HG02610 (cell line): ENCODE measurements at regions not wholly inside any gene's neighbourhood (a gene's known extent, or its start where the extent isn't known, plus 50 kb on each side); places are given as distances from the start of the nearest gene placed in this dataset.
"Not testable (repeated sequence)": the region's sequence is repeated elsewhere in the genome, so short reads cannot be mapped to it uniquely, and the experiment has no call there.

Experiments
- ATAC-seq: cut with Tn5 transposase; IDR thresholded peaks from one replicate; pipeline ENCODE4 v1.9.1; 2021; ENCODE audit warnings: mild to moderate bottlenecking, moderate library complexity; ENCODE audit not compliant: unreplicated experiment

- ATAC-seq: not testable (repeated sequence)
Measured at GRCh38 chr18:40245612-40246011, 1709.4 kb upstream of the PIK3C3 start.

GRCh38 chr18:40243607-40244006 is 1711.4 kb upstream of the PIK3C3 start:
- no peak for ATAC-seq

- no peak for ATAC-seq
Measured at GRCh38 chr18:40235836-40236235, 1719.2 kb upstream of the PIK3C3 start.

GRCh38 chr18:40235323-40235722 is 1719.7 kb upstream of the PIK3C3 start:
- ATAC-seq: no peak

GRCh38 chr18:40233931-40234616 is 1721.0 kb upstream of the PIK3C3 start:
- ATAC-seq: no peak

- no peak for ATAC-seq
Measured at GRCh38 chr18:40222776-40223175, 1732.3 kb upstream of the PIK3C3 start.

- no peak for ATAC-seq
Measured at GRCh38 chr18:40216856-40217255, 1738.2 kb upstream of the PIK3C3 start.

GRCh38 chr18:40215979-40216378 is 1739.1 kb upstream of the PIK3C3 start:
- no peak for ATAC-seq

- ATAC-seq: no peak
Measured at GRCh38 chr18:40210696-40211095, 1744.3 kb upstream of the PIK3C3 start.

- ATAC-seq: no peak
Measured at GRCh38 chr18:40208958-40209357, 1746.1 kb upstream of the PIK3C3 start.

- ATAC-seq: no peak
Measured at GRCh38 chr18:40197711-40198110, 1757.3 kb upstream of the PIK3C3 start.

GRCh38 chr18:40186677-40187076 is 1768.4 kb upstream of the PIK3C3 start:
- ATAC-seq: no peak

GRCh38 chr18:40179729-40180461 is 1775.1 kb upstream of the PIK3C3 start:
- no peak for ATAC-seq

- ATAC-seq: no peak
Measured at GRCh38 chr18:40168026-40168425, 1787.0 kb upstream of the PIK3C3 start.

GRCh38 chr18:40163254-40163653 is 1791.8 kb upstream of the PIK3C3 start:
- ATAC-seq: no peak

GRCh38 chr18:40160361-40160760 is 1794.7 kb upstream of the PIK3C3 start:
- ATAC-seq: no peak

- ATAC-seq: no peak
Measured at GRCh38 chr18:40159141-40160017, 1795.7 kb upstream of the PIK3C3 start.

- no peak for ATAC-seq
Measured at GRCh38 chr18:40157120-40157519, 1797.9 kb upstream of the PIK3C3 start.

- no peak for ATAC-seq
Measured at GRCh38 chr18:40152859-40153258, 1802.2 kb upstream of the PIK3C3 start.

GRCh38 chr18:40148960-40149359 is 1806.1 kb upstream of the PIK3C3 start:
- ATAC-seq: no peak

- no peak for ATAC-seq
Measured at GRCh38 chr18:40133253-40133652, 1821.8 kb upstream of the PIK3C3 start.
